A204.1 (cell line): ENCODE measurements at regions not wholly inside any gene's neighbourhood (a gene's known extent, or its start where the extent isn't known, plus 50 kb on each side); places are given as distances from the start of the nearest gene placed in this dataset.
"Not testable (repeated sequence)": the region's sequence is repeated elsewhere in the genome, so short reads cannot be mapped to it uniquely, and the experiment has no call there.

ENCODE experiments used
- FAIRE-seq: peaks from 2 replicates; lab custom pipeline; 2012; peaks lifted over from hg19 to GRCh38; lab: Jason Lieb, UNC

- no peak for FAIRE-seq
Measured at GRCh38 chr4:57231781-57232180, 121.6 kb upstream of the IGFBP7 start.

- FAIRE-seq = no peak
Measured at GRCh38 chr4:57220734-57221133, 110.5 kb upstream of the IGFBP7 start.

GRCh38 chr4:57220172-57220571, 110.0 kb upstream of the IGFBP7 start:
- FAIRE-seq = no peak

GRCh38 chr4:57219431-57219830, 109.2 kb upstream of the IGFBP7 start:
- FAIRE-seq = no peak

GRCh38 chr4:57214654-57215411, 104.6 kb upstream of the IGFBP7 start:
- no peak for FAIRE-seq

GRCh38 chr4:57211131-57211530, 100.9 kb upstream of the IGFBP7 start:
- FAIRE-seq = no peak

GRCh38 chr4:57206172-57206571, 96.0 kb upstream of the IGFBP7 start:
- no peak for FAIRE-seq

- no peak for FAIRE-seq
Measured at GRCh38 chr4:57205580-57205979, 95.4 kb upstream of the IGFBP7 start.

GRCh38 chr4:57200799-57201327, 90.7 kb upstream of the IGFBP7 start:
- FAIRE-seq = no peak

GRCh38 chr4:57199267-57199666, 89.1 kb upstream of the IGFBP7 start:
- no peak for FAIRE-seq

- no peak for FAIRE-seq
Measured at GRCh38 chr4:57195622-57196021, 85.4 kb upstream of the IGFBP7 start.

- no peak for FAIRE-seq
Measured at GRCh38 chr4:57194068-57194611, 84.0 kb upstream of the IGFBP7 start.

GRCh38 chr4:57193209-57193810, 83.1 kb upstream of the IGFBP7 start:
- FAIRE-seq = no peak

- FAIRE-seq = no peak
Measured at GRCh38 chr4:57191523-57192034, 81.4 kb upstream of the IGFBP7 start.

GRCh38 chr4:57190601-57191481, 80.7 kb upstream of the IGFBP7 start:
- FAIRE-seq = no peak

- FAIRE-seq = no peak
Measured at GRCh38 chr4:57187246-57187645, 77.1 kb upstream of the IGFBP7 start.

- no peak for FAIRE-seq
Measured at GRCh38 chr4:57184378-57185029, 74.3 kb upstream of the IGFBP7 start.

GRCh38 chr4:57182132-57182874, 72.1 kb upstream of the IGFBP7 start:
- no peak for FAIRE-seq

- not testable (repeated sequence) for FAIRE-seq
Measured at GRCh38 chr4:57173136-57173535, 63.0 kb upstream of the IGFBP7 start.

GRCh38 chr4:57172065-57172464, 61.9 kb upstream of the IGFBP7 start:
- no peak for FAIRE-seq

- no peak for FAIRE-seq
Measured at GRCh38 chr4:57168982-57169381, 58.8 kb upstream of the IGFBP7 start.
